GM13977 (cell line): ENCODE measurements at regions not wholly inside any gene's neighbourhood (a gene's known extent, or its start where the extent isn't known, plus 50 kb on each side); places are given as distances from the start of the nearest gene placed in this dataset.

Experiments used
- DNase-seq: peaks from one replicate; pipeline ENCODE4 v3.0.0; 2012; ENCODE audit warnings: low spot score
- in situ Hi-C: fragments of 300-500 bp; cut with MboI; formaldehyde crosslinking; loops from one replicate; pipeline ENCODE4 v1.12.0; 2022; ENCODE audit warnings: low sequenced_read_pairs, low pct_unique_long_range_greater_than_20kb, mixed read lengths, inconsistent platforms; ENCODE audit not compliant: unreplicated experiment
- TF ChIP-seq, protein P1 (sequence below): IDR thresholded peaks from 2 replicates; pipeline ENCODE4 v1.5.1; 2012; ENCODE audit warnings: mild to moderate bottlenecking, control low read depth; ENCODE audit not compliant: insufficient read depth; ENCODE audit errors: extremely low read depth, missing control alignments

- in situ Hi-C loops = no loop called here
- DNase-seq = no peak
- TF ChIP-seq, protein P1, sequence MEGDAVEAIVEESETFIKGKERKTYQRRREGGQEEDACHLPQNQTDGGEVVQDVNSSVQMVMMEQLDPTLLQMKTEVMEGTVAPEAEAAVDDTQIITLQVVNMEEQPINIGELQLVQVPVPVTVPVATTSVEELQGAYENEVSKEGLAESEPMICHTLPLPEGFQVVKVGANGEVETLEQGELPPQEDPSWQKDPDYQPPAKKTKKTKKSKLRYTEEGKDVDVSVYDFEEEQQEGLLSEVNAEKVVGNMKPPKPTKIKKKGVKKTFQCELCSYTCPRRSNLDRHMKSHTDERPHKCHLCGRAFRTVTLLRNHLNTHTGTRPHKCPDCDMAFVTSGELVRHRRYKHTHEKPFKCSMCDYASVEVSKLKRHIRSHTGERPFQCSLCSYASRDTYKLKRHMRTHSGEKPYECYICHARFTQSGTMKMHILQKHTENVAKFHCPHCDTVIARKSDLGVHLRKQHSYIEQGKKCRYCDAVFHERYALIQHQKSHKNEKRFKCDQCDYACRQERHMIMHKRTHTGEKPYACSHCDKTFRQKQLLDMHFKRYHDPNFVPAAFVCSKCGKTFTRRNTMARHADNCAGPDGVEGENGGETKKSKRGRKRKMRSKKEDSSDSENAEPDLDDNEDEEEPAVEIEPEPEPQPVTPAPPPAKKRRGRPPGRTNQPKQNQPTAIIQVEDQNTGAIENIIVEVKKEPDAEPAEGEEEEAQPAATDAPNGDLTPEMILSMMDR = no peak
Observed at GRCh38 chr5:158246661-158247060, 387.7 kb upstream of the CLINT1 start.

- TF ChIP-seq, protein P1 = no peak
- in situ Hi-C loops = no loop called here
- no peak for DNase-seq
Observed at GRCh38 chr5:158245513-158245912, 386.6 kb upstream of the CLINT1 start.

DNA sequence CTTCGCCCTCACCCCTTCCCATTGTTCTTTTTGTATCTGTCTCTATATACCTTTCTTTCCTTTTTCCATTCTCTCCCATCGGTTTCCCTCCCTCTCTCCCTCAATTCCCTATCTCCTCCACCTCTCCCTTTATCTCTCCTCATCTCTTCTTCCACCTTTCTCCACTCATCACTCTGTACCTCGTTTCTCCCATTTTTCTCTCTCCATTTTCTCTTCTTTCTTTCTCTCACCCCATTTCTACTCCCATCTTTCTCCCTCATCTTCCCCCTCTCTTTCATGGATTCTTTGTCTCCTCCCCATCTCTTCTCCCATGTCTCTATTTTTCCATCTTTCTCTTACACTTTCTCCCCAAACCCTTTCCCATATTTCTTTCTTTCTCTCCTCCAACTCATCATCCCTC is 385.9 kb upstream of the CLINT1 start:
- TF ChIP-seq, protein P1 = no peak
- in situ Hi-C loops = no loop called here
- no peak for DNase-seq

DNA sequence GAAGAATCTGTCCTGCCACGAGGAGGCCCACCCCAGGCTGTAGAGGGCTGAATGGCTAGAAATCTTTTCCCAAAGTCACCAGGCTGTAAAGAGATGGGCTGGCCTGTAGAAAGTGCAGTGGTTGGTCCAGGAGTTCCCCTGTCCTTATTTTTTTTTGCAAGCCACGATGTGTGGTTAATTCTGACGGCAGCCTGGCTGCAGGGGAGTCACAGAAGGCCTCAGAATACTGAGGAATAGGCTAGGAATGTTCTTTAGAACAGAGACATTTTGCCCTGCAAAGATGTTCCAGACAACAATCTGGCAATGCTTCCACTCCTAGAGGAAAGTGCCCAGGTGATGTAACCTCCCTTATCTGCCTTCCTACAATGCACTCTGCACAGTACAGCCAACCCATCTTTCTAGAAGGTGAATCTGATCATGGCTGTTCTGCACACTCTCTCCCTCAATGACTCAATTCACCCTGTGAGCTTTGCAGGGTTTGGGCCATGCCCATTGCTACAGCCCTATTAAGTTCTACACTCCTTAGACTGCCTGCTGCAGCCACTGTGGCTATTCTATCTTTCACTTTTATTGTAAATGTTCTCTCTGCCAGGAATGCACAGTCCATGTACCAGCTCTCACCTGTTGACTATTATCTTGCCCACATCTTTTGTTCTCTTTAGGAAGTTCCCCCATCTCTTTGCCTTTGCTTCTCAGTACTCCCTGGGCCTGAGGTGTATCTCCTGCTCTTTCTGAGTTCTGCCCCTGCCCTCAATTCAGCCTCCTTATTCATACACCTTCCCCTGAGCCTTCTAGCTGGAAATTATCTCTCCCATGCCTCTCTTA is 377.8 kb upstream of the CLINT1 start:
- DNase-seq = no peak
- in situ Hi-C loops = no loop called here
- TF ChIP-seq, protein P1 = no peak

- TF ChIP-seq, protein P1 = no peak
- in situ Hi-C loops = no loop called here
- no peak for DNase-seq
Observed at GRCh38 chr5:158235159-158235547, 376.2 kb upstream of the CLINT1 start.

GRCh38 chr5:158234323-158235158 is 375.6 kb upstream of the CLINT1 start:
- in situ Hi-C loops = no loop called here
- TF ChIP-seq, protein P1 = no peak
- no peak for DNase-seq
